ENCODE measurements at regions not wholly inside any gene's neighbourhood (a gene's known extent, or its start where the extent isn't known, plus 50 kb on each side); places are given as distances from the start of the nearest gene placed in this dataset.

DNA sequence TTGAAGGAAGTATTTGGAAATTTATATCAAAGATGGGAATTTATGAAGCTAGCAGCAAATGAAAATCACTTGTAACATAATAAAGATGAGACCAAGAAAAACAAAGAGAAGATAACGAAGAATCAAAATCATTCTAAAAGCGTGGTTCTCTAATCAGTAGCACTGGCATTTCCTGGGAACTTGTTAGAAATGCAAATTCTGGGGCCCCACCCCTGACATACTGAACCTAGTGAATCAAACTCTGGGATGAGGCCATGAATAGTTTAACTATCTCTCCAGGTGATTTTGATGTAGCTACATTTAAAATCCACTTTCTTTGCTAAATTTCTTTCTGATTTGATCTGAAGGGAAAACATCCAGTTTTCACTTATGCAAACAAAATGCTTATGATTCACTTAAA lies 1075.6 kb downstream of the HACE1 start:
- TF ChIP-seq, protein P1, sequence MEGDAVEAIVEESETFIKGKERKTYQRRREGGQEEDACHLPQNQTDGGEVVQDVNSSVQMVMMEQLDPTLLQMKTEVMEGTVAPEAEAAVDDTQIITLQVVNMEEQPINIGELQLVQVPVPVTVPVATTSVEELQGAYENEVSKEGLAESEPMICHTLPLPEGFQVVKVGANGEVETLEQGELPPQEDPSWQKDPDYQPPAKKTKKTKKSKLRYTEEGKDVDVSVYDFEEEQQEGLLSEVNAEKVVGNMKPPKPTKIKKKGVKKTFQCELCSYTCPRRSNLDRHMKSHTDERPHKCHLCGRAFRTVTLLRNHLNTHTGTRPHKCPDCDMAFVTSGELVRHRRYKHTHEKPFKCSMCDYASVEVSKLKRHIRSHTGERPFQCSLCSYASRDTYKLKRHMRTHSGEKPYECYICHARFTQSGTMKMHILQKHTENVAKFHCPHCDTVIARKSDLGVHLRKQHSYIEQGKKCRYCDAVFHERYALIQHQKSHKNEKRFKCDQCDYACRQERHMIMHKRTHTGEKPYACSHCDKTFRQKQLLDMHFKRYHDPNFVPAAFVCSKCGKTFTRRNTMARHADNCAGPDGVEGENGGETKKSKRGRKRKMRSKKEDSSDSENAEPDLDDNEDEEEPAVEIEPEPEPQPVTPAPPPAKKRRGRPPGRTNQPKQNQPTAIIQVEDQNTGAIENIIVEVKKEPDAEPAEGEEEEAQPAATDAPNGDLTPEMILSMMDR (IDR thresholded peaks at IDR 0.05) = no peak
- TF ChIP-seq POLR2A (IDR thresholded peaks at IDR 0.05) (no peak), EP300 (IDR thresholded peaks at IDR 0.05) (no peak)

All from tibial nerve (tissue), 4 donors.